WTC11 (cell line): ENCODE measurements at regions not wholly inside any gene's neighbourhood (a gene's known extent, or its start where the extent isn't known, plus 50 kb on each side); places are given as distances from the start of the nearest gene placed in this dataset.

Source experiments
- ATF3 ChIP-seq: sonication (generic); formaldehyde crosslinking; conservative IDR thresholded peaks from 2 replicates; pipeline ENCODE4 v1.8.1; 2022; ENCODE audit warnings: mild to moderate bottlenecking, missing genetic modification reagents
- CREB1 ChIP-seq: sonication (generic); formaldehyde crosslinking; IDR thresholded peaks from 2 replicates; pipeline ENCODE4 v1.8.0; 2023; ENCODE audit warnings: mild to moderate bottlenecking, missing genetic modification reagents
- CREM ChIP-seq: sonication (generic); formaldehyde crosslinking; IDR thresholded peaks from 2 replicates; pipeline ENCODE4 v1.8.1; 2022; ENCODE audit warnings: mild to moderate bottlenecking, missing genetic modification reagents, moderate library complexity
- CTCF ChIP-seq: fragments of 200-600 bp; IDR thresholded peaks from 2 replicates; pipeline ENCODE4 v1.8.0; 2022; ENCODE audit warnings: antibody characterized with exemption
- FOXJ3 ChIP-seq: sonication (generic); formaldehyde crosslinking; IDR thresholded peaks from 2 replicates; pipeline ENCODE4 v1.9.0; 2021; ENCODE audit warnings: missing genetic modification reagents, mild to moderate bottlenecking, borderline replicate concordance
- KAT7 ChIP-seq: sonication (generic); formaldehyde crosslinking; IDR thresholded peaks from 2 replicates; pipeline ENCODE4 v1.8.1; 2023; ENCODE audit warnings: missing genetic modification reagents, mild to moderate bottlenecking, borderline replicate concordance
- SOX15 ChIP-seq: fragments of 250-450 bp; sonication (Bioruptor Pico); IDR thresholded peaks from 2 replicates; pipeline ENCODE4 v1.9.0; 2021; ENCODE audit warnings: mild to moderate bottlenecking
- ZBTB43 ChIP-seq: sonication (generic); formaldehyde crosslinking; IDR thresholded peaks from 2 replicates; pipeline ENCODE4 v1.8.1; 2023; ENCODE audit warnings: mild to moderate bottlenecking, missing genetic modification reagents
- ZNF121 ChIP-seq: sonication (generic); formaldehyde crosslinking; IDR thresholded peaks from 2 replicates; pipeline ENCODE4 v1.8.0; 2023; ENCODE audit warnings: missing genetic modification reagents
- ZNF263 ChIP-seq: sonication (generic); formaldehyde crosslinking; IDR thresholded peaks from 2 replicates; pipeline ENCODE4 v1.8.1; 2022; ENCODE audit warnings: low read depth, mild to moderate bottlenecking, moderate library complexity, missing genetic modification reagents
- ZNF281 ChIP-seq: sonication (generic); formaldehyde crosslinking; IDR thresholded peaks from 2 replicates; pipeline ENCODE4 v1.8.0; 2023; ENCODE audit warnings: mild to moderate bottlenecking, missing genetic modification reagents
- ZNF425 ChIP-seq: fragments of 250-450 bp; sonication (Bioruptor Pico); conservative IDR thresholded peaks from 2 replicates; pipeline ENCODE4 v1.9.0; 2021; ENCODE audit warnings: mild to moderate bottlenecking

GRCh38 chr19:20259615-20260014 is 92.6 kb downstream of the ZNF486 start:
- TF ChIP-seq KAT7 (CRISPR knock-in tag): no peak
- no peak for TF ChIP-seq CTCF
- no peak for TF ChIP-seq ZNF121
- TF ChIP-seq ZNF281 (CRISPR knock-in tag): no peak
- TF ChIP-seq ZNF425: no peak
- no peak for TF ChIP-seq ZBTB43 (CRISPR knock-in tag)
- TF ChIP-seq ATF3 (CRISPR knock-in tag): no peak
- TF ChIP-seq CREB1 (CRISPR knock-in tag): no peak
- TF ChIP-seq CREM (CRISPR knock-in tag): no peak
- no peak for TF ChIP-seq ZNF263 (CRISPR knock-in tag)
- TF ChIP-seq SOX15 (CRISPR knock-in tag): no peak
- TF ChIP-seq FOXJ3 (CRISPR knock-in tag): no peak
